GM12872 (cell line): ENCODE measurements at regions not wholly inside any gene's neighbourhood (a gene's known extent, or its start where the extent isn't known, plus 50 kb on each side); places are given as distances from the start of the nearest gene placed in this dataset.

ENCODE experiments used
- CTCF ChIP-seq: IDR thresholded peaks from 3 replicates; pipeline ENCODE4 v1.5.1; 2011; ENCODE audit warnings: low read depth, mild to moderate bottlenecking, low read length, moderate library complexity; ENCODE audit not compliant: insufficient read depth

- no peak for TF ChIP-seq CTCF
These were observed 156.6 kb downstream of the SKIDA1 start for GRCh38 chr10:21368728-21369425.

GRCh38 chr10:21368022-21368582, 157.4 kb downstream of the SKIDA1 start:
- no peak for TF ChIP-seq CTCF

- no peak for TF ChIP-seq CTCF
These were observed 161.0 kb downstream of the SKIDA1 start for GRCh38 chr10:21364196-21365114.

- no peak for TF ChIP-seq CTCF
These were observed 161.8 kb downstream of the SKIDA1 start for GRCh38 chr10:21363731-21364104.

- no peak for TF ChIP-seq CTCF
These were observed 162.3 kb downstream of the SKIDA1 start for GRCh38 chr10:21363092-21363730.

- no peak for TF ChIP-seq CTCF
These were observed 166.3 kb downstream of the SKIDA1 start for GRCh38 chr10:21359202-21359601.

- no peak for TF ChIP-seq CTCF
These were observed 169.9 kb downstream of the SKIDA1 start for GRCh38 chr10:21355591-21356011.
